ENCODE measurements at regions not wholly inside any gene's neighbourhood (a gene's known extent, or its start where the extent isn't known, plus 50 kb on each side); places are given as distances from the start of the nearest gene placed in this dataset.

DNA sequence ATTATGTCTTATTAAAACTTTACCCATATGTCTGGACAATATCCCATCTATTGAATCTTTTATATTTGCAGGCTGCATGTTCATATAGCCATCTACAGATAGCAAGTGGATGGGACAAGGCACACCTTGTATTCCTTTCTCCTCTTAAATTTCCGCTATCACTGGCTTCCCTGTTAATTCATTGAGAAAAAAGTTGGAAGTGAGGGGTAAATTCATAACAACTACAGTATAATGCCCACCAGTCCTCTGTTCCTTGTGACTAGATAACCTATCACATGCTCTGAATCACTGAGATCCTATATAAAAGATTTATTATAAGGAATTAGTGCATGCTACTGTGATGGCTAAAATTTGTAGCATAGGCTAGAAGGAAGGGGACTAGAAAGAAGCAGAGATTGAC is 1005.8 kb upstream of the ATXN8OS start:
- no peak for TF ChIP-seq POLR2A (IDR thresholded peaks at IDR 0.05)
- no peak for TF ChIP-seq POLR2AphosphoS5 (IDR thresholded peaks at IDR 0.05)
- TF ChIP-seq, protein P1, sequence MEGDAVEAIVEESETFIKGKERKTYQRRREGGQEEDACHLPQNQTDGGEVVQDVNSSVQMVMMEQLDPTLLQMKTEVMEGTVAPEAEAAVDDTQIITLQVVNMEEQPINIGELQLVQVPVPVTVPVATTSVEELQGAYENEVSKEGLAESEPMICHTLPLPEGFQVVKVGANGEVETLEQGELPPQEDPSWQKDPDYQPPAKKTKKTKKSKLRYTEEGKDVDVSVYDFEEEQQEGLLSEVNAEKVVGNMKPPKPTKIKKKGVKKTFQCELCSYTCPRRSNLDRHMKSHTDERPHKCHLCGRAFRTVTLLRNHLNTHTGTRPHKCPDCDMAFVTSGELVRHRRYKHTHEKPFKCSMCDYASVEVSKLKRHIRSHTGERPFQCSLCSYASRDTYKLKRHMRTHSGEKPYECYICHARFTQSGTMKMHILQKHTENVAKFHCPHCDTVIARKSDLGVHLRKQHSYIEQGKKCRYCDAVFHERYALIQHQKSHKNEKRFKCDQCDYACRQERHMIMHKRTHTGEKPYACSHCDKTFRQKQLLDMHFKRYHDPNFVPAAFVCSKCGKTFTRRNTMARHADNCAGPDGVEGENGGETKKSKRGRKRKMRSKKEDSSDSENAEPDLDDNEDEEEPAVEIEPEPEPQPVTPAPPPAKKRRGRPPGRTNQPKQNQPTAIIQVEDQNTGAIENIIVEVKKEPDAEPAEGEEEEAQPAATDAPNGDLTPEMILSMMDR (IDR thresholded peaks at IDR 0.05) = no peak
- H3K36me3 ChIP-seq = no peaks in the 10 kb centered on the region
- no peaks in the 10 kb centered on the region for H3K9me3 ChIP-seq
- H3K4me3 ChIP-seq = no peak overlapping the region
- no peak overlapping the region for H3K27ac ChIP-seq
- H3K4me1 ChIP-seq (replicated peaks) = no peaks in the 10 kb centered on the region
- intact Hi-C loops (cut with DNase I) = no loop called here
- no peak for DNase-seq (ENCODE audit: low spot score)
- 100% methylated on average over 1 of the region's 1 CpG for WGBS
- no peaks in the 10 kb centered on the region for H3K27me3 ChIP-seq (replicated peaks; ENCODE audit: insufficient read depth)

DNA sequence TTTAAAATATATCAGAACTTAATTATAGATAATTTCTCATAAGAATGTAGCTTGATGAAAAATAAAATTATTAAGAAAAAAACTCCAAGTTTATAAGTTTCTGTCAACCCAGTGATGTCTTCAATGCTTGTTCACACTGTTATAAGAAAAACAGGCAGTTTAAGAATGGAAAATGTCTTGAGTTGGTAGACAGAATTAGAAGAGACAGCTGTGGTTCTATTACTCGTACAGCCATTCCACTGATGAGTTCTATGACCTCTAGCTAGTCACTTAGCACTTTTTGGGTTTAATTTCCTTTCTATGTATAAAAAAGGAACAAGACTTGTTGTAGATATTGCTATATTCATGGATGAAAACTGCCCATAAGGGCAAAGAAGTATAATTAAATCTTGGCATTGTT is 1013.1 kb upstream of the ATXN8OS start:
- H3K27ac ChIP-seq = no peak overlapping the region
- H3K27me3 ChIP-seq (replicated peaks; ENCODE audit: insufficient read depth) = no peaks in the 10 kb centered on the region
- no peaks in the 10 kb centered on the region for H3K4me1 ChIP-seq (replicated peaks)
- intact Hi-C loops (cut with DNase I) = no loop called here
- DNase-seq (ENCODE audit: low spot score) = no peak
- no peaks in the 10 kb centered on the region for H3K9me3 ChIP-seq
- TF ChIP-seq POLR2AphosphoS5 (IDR thresholded peaks at IDR 0.05) (no peak), POLR2A (IDR thresholded peaks at IDR 0.05) (no peak)
- TF ChIP-seq, protein P1 (IDR thresholded peaks at IDR 0.05) = no peak
- 78% methylated on average over 1 of the region's 1 CpG for WGBS
- no peaks in the 10 kb centered on the region for H3K36me3 ChIP-seq
- no peak overlapping the region for H3K4me3 ChIP-seq

DNA sequence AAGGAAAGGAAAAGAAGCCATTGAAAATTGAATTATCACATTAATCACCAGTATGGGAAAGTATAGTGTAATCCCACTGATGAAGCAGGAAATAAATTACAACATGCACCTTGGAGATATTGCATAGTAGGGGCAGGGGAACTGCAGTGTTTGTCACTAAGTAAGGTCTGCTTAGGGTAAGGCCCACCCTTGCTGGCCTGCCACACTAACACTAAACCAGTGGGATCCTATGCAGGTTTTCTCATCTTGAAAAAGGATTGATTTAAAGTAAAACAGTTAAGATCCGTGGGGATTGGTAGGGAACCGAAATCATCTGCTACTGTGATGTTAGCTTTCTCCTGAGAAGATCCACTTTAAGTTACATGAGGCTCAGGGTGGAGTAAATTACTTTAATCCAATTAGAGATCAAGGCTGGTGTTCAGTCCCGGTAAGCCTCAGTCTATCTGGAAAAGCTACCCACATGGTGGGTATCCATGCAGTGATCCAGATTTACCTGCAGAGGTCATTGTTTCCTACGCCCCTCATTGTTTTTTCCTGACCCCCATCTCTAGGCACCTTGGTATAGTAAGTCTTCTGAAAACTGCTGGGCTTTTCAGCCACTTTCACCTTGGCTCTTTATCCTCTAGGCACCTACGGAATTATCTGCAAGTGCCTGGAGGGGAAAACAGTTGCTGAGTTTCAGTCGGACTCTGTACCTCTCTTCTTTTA is 1014.9 kb upstream of the ATXN8OS start:
- WGBS = 83% methylated on average over 6 of the region's 6 CpGs
- DNase-seq (ENCODE audit: low spot score) = no peak
- Histone ChIP-seq H3K36me3 (no peaks in the 10 kb centered on the region), H3K4me1 (replicated peaks) (no peaks in the 10 kb centered on the region), H3K9me3 (no peaks in the 10 kb centered on the region), H3K27me3 (replicated peaks; ENCODE audit: insufficient read depth) (no peaks in the 10 kb centered on the region), H3K27ac (no peak overlapping the region), H3K4me3 (no peak overlapping the region)
- intact Hi-C loops (cut with DNase I) = no loop called here
- TF ChIP-seq POLR2AphosphoS5 (IDR thresholded peaks at IDR 0.05) = no peak
- TF ChIP-seq POLR2A (IDR thresholded peaks at IDR 0.05) = no peak
- TF ChIP-seq, protein P1 (IDR thresholded peaks at IDR 0.05) = no peak

DNA sequence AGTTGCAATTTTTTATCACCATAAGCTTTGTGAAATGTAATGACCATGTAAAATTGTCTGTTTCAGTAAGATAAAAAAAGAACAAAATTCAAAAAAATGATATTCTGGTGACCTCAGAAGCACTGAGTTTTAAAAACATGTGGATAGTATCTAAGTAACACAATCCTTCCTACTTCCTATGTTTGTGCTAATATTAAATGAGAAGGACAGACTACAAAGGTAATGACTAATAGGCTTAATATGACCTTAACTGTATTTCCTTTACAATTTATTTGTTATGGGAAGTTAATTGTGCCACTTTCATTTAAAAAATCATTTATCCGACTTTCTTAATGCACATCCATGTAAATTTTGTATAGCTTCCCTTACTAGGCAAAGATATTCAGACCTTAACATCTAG is 1030.4 kb upstream of the ATXN8OS start:
- intact Hi-C loops (cut with DNase I) = no loop called here
- Histone ChIP-seq H3K4me1 (replicated peaks) (no peaks in the 10 kb centered on the region), H3K4me3 (no peak overlapping the region), H3K27me3 (replicated peaks; ENCODE audit: insufficient read depth) (no peaks in the 10 kb centered on the region), H3K36me3 (no peaks in the 10 kb centered on the region), H3K9me3 (no peaks in the 10 kb centered on the region), H3K27ac (no peak overlapping the region)
- no peak for TF ChIP-seq POLR2AphosphoS5 (IDR thresholded peaks at IDR 0.05)
- TF ChIP-seq, protein P1 (IDR thresholded peaks at IDR 0.05) = no peak
- TF ChIP-seq POLR2A (IDR thresholded peaks at IDR 0.05) = no peak
- whole genome bisulfite sequencing = 73% methylated on average over 1 of the region's 1 CpG
- DNase-seq (ENCODE audit: low spot score) = no peak

DNA sequence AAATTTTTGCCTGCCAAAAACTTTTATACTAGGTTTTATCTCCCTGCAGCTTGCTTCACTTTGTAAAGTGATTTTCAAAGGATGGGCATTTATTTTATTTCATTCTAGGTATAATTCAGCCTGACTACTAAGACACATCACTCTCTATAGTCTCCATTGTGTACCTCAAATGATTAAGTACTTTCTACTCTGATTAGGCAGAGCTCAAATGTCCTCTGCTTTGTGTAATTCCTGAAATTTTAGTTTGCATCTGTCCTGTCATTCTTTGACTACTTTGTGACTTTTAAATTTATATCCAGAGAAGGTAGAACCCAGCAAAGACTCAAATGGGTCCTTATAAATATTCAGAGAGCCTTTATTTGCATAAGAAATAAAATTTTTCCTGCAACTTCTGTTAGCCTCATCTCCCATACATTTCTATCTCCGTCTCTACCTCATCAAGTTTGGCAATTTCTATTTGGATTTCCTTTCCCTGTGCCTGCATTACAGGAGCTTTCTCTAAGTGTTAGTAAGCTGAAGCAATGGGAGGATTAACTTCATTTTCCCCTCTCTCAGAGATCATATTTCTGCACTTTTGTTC is 1038.0 kb upstream of the ATXN8OS start:
- no peak overlapping the region for H3K27ac ChIP-seq
- no peaks in the 10 kb centered on the region for H3K27me3 ChIP-seq (replicated peaks; ENCODE audit: insufficient read depth)
- no peaks in the 10 kb centered on the region for H3K9me3 ChIP-seq
- WGBS = 86% methylated on average over 1 of the region's 1 CpG
- no peaks in the 10 kb centered on the region for H3K36me3 ChIP-seq
- no peak for TF ChIP-seq POLR2AphosphoS5 (IDR thresholded peaks at IDR 0.05)
- H3K4me3 ChIP-seq = no peak overlapping the region
- DNase-seq (ENCODE audit: low spot score) = no peak
- no peaks in the 10 kb centered on the region for H3K4me1 ChIP-seq (replicated peaks)
- intact Hi-C loops (cut with DNase I) = no loop called here
